Omental fat pad (tissue), 3 donors: ENCODE measurements at regions not wholly inside any gene's neighbourhood (a gene's known extent, or its start where the extent isn't known, plus 50 kb on each side); places are given as distances from the start of the nearest gene placed in this dataset.

Source experiments
- ATAC-seq: fragments of 150-250 bp; one replicate; pipeline ENCODE4 v1.9.1; 2016; ENCODE audit warnings: mild to moderate bottlenecking, moderate library complexity; ENCODE audit not compliant: low FRiP score
- DNase-seq: peaks from one replicate; pipeline ENCODE4 v3.0.0-alpha.2; 2019; ENCODE audit warnings: low spot score
- CTCF ChIP-seq, 3 donors: fragments of 450-650 bp; IDR thresholded peaks; one replicate each; pipeline ENCODE4 v1.5.1; 2016 to 2017; ENCODE audit warnings: antibody characterized with exemption in 3 of 3, mild to moderate bottlenecking in 3 of 3, moderate library complexity in 2 of 3

DNA sequence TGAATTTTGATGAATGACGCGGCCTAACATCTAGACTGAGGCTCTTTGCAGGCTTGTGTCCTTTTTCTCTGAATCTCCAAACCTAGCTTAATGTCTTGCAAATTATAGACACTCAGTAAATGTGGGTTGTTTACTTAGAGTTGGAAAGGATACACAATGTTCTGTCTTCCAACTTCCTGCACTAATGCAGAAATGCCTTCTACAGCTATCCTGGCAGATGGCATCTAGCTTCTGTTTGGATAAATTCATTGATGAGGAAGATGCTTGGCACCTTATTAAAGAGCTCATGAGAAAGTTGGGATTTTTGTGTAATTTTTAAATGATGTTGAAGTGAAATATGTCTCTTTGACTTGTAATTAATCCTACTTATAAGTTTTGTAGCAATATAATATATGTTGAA lies 1822.2 kb downstream of the MAT2B start:
- no peak for TF ChIP-seq CTCF (IDR thresholded peaks at IDR 0.05)
- ATAC-seq (no peak), DNase-seq (no peak)

DNA sequence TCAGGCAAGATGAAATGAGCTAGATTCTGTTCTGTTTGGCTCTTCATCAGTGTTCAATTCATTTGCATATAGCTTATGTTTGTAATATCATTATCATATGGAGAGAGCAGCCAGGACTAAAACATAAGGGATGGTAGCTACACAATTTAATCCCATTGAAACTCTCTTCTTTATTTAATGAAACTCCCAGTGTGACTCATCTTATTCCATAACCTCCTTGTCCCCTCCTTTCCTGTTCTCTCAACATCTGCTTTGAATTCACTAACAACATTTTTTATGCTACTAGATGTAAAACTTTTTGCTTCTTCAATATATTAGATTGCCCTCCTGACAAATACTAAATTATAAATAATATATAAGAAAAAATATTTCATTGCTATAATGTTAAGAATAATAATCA lies 1823.4 kb downstream of the MAT2B start:
- TF ChIP-seq CTCF (IDR thresholded peaks at IDR 0.05), result no peak
- no peak for ATAC-seq
- DNase-seq, result no peak

DNA sequence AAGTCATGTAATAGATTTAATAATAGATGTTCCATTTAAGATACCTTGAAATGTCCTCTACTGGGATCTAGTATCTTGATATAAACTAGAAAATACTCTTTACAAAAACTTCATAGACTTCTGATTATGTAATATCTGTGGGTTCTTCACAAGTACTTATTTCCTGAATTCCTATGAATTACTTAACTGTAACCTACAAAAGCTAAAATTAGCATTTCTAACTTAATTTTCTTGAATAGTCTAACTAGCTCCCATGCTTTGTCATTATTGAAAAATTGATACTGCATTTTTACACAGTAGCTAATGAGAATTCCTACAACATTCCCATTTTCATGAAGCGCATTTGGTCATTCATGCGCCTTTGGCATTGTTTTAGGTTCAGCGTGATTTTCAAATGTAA lies 1828.2 kb downstream of the MAT2B start:
- no peak for TF ChIP-seq CTCF (IDR thresholded peaks at IDR 0.05)
- DNase-seq (no peak), ATAC-seq (no peak)

DNA sequence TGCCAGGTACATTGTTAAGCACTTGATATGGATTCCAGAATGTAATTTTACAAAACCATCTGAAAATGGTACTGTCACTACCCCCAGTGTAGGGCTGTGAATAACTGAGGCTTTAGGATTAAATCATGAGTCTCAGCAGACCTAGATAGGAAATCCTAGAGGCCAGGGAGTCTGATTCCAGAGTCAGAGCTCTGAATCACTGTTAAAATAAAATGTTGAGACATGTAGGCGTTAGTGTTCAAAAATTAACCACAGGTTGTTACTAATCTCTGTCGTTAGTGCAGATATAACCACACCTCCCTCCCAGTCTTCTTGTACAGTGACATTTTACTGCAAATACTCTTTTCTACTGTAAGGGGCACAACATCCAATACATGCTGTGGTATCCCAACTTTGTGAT lies 1828.8 kb downstream of the MAT2B start:
- ATAC-seq (no peak), DNase-seq (no peak)
- TF ChIP-seq CTCF (IDR thresholded peaks at IDR 0.05), result no peak

DNA sequence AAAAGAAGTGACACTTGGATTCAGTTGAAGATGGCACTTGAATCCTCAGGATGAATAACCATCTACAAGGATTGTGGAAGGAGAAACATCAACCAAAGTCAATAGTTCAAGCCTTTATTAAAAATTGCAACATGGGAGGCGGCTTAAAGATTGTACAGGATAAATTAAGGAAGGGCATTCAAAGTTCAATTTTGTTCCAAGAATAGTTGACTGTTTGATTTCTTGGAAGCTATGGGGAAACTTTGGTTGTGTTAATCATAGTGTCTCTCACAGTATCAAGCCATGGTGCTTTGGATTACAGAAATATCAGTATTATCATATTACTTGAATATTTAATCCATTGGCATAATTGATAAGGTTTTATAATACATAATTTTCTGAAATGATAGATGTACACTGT lies 1844.3 kb downstream of the MAT2B start:
- DNase-seq, result no peak
- no peak for ATAC-seq
- TF ChIP-seq CTCF (IDR thresholded peaks at IDR 0.05), result no peak

DNA sequence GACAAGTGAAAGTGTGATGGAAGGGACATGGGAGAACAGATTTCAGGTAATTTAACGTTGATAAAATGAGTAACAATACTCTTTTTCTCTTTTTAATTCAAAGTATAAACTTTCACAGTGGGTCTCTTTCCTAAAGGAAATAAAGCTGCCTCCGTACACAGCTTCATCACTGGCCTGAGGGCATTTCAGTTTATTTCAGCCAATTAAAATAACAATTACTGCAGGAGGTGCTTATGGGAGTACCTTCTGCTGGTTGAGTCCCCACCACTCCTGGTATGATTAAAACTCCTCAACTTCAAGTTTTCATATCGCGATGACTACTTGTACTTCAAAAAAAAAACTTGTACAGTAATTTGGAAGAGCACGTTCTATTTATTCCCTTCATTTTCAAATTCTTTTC lies 1845.9 kb downstream of the MAT2B start:
- TF ChIP-seq CTCF (IDR thresholded peaks at IDR 0.05), result no peak
- ATAC-seq (no peak), DNase-seq (no peak)

- no peak for ATAC-seq
- TF ChIP-seq CTCF (IDR thresholded peaks at IDR 0.05), result no peak
- DNase-seq, result no peak
These were observed 1854.9 kb downstream of the MAT2B start for GRCh38 chr5:165360366-165360765.
